ENCODE measurements at regions not wholly inside any gene's neighbourhood (a gene's known extent, or its start where the extent isn't known, plus 50 kb on each side); places are given as distances from the start of the nearest gene placed in this dataset.

DNA sequence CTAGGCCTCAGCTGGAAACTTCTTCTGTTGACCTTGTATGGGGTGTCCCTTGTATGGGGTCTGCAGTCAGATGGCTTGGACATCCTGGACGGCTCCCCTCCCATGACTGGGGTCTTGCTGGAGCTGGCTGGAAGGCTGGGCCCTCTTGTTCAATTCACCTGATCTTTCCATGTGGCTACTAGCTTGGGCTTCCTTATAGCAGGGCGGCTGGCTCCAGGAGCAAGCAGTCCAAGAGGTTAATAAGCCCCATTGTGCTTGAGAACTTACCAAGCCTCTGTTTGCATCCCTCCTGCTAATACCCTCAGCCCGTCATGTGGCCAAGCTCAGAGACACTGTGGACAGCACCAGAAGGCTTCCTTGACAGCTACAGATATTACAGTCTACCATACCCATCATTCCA lies 111.6 kb upstream of the NPAS2 start:
- no peak for TF ChIP-seq POLR2A (IDR thresholded peaks at IDR 0.05)
- TF ChIP-seq POLR2AphosphoS5 (IDR thresholded peaks at IDR 0.05) = no peak
- TF ChIP-seq, protein P1, sequence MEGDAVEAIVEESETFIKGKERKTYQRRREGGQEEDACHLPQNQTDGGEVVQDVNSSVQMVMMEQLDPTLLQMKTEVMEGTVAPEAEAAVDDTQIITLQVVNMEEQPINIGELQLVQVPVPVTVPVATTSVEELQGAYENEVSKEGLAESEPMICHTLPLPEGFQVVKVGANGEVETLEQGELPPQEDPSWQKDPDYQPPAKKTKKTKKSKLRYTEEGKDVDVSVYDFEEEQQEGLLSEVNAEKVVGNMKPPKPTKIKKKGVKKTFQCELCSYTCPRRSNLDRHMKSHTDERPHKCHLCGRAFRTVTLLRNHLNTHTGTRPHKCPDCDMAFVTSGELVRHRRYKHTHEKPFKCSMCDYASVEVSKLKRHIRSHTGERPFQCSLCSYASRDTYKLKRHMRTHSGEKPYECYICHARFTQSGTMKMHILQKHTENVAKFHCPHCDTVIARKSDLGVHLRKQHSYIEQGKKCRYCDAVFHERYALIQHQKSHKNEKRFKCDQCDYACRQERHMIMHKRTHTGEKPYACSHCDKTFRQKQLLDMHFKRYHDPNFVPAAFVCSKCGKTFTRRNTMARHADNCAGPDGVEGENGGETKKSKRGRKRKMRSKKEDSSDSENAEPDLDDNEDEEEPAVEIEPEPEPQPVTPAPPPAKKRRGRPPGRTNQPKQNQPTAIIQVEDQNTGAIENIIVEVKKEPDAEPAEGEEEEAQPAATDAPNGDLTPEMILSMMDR (IDR thresholded peaks at IDR 0.05) = no peak
- no peak for TF ChIP-seq EP300 (IDR thresholded peaks at IDR 0.05)
